GM18858 (cell line): ENCODE measurements at regions not wholly inside any gene's neighbourhood (a gene's known extent, or its start where the extent isn't known, plus 50 kb on each side); places are given as distances from the start of the nearest gene placed in this dataset.

Source experiments
- ATAC-seq: cut with Tn5 transposase; IDR thresholded peaks from one replicate; pipeline ENCODE4 v1.9.1; 2021; ENCODE audit not compliant: unreplicated experiment

DNA sequence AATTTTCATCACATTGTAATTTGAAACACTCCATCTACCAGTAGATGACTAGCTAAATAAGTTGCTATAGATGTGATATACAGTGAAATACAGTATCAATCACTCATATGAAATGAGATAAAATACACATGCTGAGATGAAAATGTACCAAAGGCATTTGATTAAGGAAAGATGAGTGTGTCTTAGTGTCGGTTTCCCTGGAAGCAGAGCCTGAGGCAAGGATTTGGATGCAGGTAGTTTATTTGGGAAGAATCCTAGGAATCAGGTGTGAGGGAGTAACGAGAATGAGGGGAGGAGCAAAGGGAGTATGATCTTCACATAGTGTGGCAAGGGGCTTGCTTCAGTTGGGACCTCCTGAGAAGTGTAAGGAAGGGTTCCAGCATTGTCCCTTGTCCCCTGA lies 188.2 kb upstream of the CTBP2 start:
- ATAC-seq, result no peak

DNA sequence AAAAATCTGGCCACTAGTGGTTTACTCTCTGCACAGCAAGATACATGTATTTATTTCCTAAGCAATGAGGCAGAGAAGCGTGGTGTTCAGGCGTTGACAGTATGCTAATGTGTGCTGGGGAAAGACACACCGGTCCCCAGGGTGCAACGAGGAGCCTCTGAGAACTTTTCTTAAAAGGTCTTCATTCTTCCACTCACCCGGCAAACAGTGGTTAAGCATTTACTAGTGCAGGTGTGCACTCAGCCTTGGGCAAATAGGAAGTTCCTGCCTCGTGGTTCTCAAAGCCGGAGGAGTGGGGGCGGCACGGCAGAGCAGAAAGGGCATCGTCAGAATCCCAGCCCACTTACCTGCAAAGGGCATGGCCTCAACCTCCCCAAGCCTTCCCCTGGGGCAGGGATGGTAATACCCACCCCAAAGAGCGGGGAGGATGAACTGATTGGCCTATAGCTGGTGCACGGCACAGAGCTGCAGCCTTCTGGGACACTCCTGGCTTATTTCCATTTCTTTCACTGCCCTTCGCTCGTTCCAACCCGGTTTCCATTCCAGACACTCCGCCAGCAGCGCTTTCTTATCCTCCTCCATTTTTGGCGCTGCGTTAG lies 184.3 kb upstream of the CTBP2 start:
- no peak for ATAC-seq

DNA sequence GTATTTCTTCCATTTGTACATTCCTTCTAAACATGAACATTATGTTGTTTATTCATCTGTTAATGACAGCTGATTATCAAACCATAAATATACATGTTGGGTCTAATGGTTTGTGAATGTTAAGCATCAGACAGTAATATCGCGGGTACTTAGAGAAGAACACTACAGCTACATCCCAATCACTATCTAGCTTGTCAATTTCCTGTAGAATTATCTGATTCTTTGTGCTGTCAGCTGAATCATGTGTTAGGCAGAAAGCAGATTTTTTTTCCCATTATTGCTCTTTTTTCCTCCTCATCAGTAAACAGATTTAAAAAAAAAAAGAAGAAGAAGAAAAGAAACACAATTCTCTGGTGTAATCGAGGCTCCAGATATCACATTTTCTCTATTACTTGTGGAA lies 183.6 kb upstream of the CTBP2 start:
- ATAC-seq, result no peak

DNA sequence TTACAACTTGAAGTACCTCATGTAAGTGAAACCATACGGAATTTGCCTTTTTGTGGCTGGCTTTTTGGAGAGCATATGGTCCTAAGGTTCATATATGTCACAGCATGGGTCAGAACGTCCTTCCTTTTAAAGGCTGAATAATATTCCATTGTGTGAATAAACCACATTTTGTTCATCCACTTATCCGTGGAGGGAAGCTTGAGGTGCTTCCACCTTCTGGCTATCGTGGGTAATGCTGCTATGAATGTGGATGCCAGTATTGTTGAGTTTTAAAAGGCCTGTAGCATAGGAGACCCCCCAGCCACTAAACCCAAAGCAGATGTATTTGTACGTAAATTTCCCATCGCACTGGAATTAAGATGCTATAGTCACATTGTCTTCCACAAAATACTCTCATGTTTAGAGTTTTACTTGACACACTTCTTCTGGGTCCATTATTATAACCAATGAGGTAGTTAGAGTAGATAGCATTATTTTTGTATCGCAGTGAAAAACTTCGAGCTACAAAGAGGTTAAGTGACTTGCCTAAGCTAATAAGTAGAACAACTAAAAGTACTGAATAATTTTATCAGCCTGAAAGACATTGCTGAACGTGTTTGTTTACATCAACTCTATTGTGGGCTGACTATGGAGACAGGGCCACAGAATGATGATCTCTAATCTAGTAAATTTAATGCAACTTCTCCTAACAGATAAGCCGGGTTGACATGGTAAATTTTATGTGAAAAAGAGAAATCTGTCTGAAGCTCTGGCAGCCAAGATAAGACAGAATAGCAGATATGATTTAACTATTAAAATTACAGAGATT lies 183.0 kb upstream of the CTBP2 start:
- no peak for ATAC-seq

DNA sequence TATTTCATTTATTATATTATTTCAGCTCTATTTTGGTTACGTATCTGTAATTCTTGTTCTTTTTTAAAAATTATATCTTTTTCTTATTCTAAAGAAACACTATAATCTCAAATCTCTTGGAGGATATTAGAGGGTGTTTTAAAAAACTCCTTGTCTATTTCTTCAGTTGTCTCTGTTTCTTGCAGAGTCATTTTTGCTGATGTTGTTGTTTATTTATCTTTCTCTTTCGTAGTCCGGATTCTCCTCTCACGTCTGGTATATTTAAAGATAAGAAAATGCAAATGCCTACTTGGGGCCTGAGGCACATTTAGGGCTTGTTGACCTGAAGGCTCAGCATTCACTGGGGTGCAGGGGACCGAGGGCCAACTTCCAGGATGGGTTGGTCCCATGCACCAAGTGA lies 181.2 kb upstream of the CTBP2 start:
- ATAC-seq, result no peak

DNA sequence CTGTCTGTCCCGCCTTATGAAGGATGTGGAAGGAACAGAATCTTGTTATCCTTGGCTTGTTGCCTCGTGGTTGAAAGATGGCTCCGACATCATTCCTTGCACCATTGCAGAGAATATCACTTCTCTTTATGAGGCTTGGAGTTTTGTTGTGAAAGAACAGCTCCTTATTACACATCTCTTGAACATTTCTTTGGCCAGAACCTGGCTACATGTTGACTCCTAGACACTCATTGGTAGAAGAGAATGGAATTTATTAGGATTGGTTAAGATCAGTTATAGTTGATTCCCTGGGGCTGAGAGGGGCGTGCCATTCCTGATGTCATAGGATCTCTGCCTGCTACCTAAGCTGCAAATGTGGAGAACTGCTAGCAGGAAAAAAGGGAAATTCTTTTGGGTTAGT lies 180.5 kb upstream of the CTBP2 start:
- no peak for ATAC-seq

DNA sequence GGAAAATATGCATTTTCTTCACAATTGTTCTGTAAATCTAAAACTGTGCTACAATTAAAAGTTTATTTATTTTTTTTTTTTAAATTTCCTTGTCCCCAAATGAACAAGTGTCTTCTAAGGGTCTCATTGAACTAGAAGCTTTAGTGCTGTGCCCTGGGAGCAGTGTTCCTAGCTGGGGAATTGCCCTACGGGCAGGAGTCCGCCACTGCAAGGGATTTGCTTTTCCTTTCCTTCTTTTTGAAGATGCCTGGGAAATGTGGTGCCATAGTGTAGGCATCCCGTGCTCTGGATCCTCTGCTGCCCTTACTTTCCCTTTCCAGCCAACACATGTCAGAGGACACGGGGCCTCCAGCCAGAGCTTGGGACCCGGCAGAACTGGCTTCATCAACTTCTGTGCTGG lies 177.1 kb upstream of the CTBP2 start:
- ATAC-seq, result no peak

DNA sequence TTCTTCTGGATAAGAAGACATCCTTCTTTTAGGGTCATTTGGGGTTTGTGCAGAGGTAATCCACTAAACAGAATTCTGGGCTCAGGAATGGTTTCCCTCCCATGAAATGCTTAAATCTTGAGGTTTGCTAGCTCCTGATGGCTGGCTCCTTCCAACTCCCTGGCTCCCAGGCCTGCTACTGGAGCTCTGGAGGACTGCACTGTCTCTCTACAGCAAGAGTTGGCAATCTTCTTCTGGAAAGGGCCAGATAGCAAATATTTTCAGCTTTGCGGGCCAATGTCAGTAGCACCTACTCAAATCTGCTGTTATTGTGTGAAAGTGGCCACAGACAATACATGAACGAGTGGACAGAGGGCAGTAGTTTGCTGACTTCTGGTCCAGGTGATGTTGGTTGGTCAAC lies 174.2 kb upstream of the CTBP2 start:
- no peak for ATAC-seq

DNA sequence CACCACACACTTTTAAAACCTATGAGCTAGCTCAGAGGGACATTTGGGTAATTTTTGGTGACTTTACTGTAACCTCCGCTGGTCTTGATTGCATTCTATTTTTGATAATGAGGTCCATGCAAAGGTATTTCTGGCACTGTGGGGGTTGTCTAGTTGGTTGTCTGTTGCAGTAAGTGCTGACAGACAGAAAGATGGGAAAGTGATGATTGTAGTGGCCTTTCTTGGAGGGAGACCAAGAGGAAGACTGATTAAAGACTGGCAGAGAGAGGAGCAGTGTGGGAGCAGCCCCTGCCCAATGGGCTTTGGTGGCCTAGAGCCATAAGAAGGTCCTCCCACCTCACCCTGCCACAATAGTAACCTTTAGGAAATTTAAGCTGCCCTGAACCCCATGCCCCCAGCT lies 173.4 kb upstream of the CTBP2 start:
- ATAC-seq, result no peak

DNA sequence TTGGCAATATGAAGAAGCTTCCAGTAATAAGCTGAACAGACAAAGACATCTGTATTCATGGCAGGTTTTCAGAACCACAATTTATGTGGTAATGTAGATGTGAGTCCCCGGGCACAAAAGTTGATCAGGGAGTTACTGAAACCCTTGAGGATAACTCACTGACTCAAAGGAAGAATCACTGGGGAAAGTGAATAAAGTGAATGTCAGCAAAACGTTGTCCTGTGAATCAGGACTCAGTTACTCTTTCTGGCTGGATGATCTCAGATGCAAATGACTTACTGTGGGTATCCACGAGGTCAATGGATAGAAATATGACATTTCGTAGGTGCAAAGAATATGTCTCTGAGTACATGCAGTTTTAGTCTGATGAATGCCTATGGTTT lies 172.8 kb upstream of the CTBP2 start:
- ATAC-seq, result no peak

DNA sequence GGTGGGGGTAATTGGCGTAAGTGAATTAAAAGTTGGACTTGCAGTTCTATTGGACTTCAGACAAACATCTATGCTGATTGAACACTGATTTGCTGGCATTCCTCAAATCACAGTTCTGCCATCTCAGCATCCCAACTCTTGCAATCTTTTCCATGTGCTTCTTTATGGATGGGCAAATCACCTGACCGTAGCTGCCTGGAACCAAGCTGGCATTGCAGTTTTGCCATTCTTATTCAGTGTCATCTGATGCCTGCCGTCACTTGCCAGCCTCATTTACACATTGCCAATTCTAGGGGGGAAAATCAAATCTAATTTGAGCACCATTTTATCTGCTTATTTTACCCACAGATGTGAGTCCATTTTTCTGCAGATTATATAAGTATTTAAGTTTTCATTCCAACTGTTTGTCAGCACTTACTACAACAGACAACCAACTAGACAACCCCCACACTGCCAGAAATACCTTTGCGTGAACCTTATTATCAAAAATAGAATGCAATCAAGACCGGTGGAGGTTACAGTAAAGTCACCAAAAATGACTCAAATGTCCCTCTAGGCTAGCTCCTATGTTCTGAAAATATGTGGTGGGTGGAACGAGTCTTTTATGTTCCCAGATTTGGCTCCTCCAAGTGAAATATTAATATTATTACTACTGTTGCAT lies 172.3 kb upstream of the CTBP2 start:
- no peak for ATAC-seq

DNA sequence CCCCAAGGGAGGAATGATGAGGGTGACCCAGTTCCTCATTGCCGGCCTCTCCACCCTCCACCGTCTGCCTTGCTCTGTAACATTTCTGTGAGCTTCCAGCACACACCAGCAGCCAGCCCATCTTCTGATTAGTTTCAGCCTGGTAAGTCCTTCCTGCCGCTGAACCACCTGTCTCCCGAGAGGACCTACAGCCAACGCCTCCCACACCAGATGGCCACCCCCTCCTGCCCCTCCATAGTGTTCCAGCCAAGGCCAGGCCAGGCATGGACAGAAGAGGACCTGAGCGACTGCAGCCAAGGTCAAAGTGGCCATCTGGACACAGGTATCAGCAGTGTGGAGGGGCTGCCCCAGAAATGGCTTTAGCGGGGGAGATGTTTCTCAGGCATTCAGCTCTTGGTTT lies 170.7 kb upstream of the CTBP2 start:
- ATAC-seq, result no peak

DNA sequence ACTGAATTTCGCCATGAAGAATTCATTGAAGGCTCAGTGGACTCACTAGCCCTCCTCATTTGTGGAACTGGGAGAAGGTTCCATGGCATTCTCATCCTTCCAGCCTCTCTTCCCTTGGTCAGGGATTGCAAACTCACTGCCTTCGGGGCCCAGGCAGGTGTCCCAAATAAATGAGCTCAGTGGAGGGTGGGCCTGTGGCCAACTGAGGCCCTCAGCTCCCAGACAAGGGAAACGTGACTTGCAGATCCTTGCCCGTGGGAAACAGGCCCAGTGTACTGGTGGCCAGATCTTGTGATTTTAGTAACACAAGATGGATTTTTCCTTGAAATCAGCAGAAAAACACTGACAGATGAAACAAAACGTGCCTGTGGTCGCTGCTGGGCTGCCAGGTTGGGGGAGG lies 168.7 kb upstream of the CTBP2 start:
- no peak for ATAC-seq

DNA sequence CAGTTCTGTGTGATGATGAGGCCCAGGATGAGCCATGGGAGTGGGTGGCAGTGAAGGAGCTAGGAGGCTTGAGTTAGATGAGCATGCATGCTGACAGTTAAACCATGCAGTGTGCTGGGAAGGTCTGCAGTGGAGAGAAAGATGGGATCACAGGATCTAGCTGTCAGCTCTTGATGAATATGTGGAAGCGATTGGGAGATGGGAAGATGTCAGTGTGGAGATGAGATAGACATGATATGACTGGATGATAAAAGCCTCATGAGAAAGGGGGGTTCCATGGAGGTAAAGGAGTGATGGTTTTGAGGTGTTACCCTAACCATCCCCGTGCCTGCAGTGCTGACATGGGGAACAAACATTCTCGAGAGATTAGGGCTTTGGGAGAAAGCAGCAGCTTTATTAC lies 165.0 kb upstream of the CTBP2 start:
- ATAC-seq, result no peak

DNA sequence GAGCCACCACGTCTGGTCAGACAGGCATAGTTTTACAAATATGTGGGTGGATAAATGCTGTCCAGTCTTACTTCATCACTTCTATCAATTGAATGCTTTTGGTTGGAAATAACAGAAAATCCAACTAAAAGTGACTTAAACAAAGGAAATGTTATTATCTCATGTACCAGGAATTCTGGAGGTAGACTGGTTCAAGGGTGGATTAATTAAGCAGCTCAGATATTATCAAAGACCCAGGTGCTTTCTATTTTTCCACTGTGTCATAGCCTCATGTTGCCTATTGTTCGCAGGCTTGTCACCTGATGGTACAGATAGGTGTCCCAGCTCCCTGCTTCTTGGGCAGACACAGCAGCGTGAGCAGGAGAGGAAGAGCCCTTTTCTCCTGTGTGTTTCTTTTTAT lies 156.1 kb upstream of the CTBP2 start:
- ATAC-seq, result no peak

DNA sequence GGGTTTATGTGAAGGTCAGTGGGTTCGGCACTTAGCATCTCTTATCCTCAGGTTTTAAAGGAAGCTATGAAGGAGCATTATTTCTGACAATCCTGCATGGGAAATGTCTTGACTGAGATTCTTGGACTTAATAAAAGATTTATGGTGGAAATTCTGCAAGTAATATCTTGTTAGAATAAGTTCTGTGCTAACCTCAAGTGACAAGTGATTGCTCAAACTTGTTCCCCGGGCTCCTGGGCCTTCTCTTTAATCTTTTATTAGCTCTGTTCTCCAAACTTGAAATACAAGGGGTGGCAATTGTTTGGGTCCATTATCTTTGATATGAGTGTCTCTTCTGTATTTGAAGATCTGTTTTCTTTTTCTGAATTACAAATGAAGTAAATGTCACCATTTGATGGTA lies 140.6 kb upstream of the CTBP2 start:
- no peak for ATAC-seq

DNA sequence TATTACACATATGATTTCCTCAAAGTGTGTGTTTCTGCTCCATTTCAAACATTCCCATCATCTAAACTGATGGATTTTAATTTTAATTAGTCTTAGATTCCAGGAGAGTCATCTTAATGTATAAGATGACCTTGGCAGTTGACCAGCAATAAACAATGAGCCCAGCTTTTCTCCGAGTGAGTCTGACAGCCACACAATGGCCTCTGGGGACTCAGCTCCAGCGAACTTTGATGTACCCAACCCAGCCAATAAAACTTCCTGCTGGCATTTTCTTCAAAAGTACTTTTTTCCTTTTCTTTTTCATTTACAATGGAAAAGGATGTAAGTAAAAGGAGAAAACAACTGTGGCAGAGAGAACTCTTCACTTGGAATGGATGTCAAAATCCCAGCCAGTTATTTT lies 139.1 kb upstream of the CTBP2 start:
- ATAC-seq, result no peak

DNA sequence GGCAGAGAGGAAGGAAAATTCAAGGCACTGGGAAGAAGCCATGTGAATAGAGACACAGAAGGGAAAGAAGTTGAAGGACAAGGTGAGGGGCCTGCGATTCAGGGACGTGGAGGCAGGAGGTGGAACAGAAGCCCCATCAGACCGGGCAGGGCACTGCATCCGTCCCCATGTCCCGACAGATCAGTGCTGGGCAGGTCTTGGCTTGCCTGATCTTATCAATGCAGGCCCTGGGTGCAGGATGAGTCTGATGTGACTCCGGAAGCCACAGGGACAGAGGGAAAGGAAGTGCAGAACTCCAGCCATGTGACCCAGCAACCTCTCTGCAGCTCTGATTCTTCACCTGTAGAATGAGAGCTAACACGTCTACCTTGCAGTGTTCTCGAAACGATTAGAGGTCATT lies 136.2 kb upstream of the CTBP2 start:
- no peak for ATAC-seq

DNA sequence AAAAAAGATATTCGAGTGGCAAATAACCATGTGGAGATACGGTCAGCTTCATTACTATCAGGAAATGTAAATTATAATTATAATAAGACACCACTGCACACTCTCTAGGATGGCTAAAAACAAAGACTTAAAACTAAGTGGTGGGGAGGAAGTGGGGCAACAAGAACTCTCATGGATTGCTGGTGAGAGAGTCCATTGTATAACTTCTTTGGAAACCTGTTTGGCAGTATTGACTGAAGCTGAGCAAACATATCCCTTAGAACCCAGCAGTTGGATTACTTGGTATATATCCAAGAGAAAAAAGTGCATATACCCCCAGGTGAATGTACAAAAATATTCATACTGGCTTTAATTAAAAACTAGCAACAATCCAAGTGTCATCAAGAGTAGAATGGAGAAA lies 133.7 kb upstream of the CTBP2 start:
- no peak for ATAC-seq

DNA sequence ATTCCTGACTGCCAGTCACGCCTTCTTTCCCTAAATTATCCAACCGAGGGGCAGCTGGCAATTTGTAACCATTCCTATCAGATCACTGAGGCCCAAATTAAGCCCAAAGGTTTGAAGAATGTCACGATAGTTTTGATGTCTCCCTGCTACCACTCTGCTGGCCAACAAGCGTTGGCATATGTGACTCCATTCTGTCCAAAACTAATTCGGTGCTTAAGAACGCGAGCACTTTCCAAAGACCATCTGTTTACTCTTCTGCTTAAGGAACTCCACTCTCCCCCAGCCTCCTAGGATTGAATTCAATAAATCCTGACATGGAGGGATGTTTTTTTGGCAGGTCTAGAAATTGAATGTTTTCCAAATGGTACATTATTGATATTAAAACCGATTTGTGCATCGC lies 131.5 kb upstream of the CTBP2 start:
- no peak for ATAC-seq

DNA sequence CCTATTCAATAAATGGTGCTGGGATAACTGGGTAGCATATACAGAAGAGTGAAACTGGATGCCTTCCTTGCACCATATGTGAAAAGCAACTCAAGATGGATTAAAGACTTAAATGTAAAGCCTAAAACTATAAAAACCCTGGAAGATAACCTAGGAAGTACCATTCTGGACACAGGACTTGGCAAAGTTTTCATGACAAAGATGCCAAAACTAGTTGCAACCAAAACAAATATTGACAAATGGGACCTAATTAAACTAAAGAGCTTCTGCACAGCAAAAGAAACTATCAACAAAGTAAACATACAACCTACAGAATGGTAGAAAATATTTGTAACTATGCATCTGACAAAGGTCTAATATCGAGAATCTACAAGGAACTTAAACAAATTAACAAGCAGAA lies 129.1 kb upstream of the CTBP2 start:
- no peak for ATAC-seq

DNA sequence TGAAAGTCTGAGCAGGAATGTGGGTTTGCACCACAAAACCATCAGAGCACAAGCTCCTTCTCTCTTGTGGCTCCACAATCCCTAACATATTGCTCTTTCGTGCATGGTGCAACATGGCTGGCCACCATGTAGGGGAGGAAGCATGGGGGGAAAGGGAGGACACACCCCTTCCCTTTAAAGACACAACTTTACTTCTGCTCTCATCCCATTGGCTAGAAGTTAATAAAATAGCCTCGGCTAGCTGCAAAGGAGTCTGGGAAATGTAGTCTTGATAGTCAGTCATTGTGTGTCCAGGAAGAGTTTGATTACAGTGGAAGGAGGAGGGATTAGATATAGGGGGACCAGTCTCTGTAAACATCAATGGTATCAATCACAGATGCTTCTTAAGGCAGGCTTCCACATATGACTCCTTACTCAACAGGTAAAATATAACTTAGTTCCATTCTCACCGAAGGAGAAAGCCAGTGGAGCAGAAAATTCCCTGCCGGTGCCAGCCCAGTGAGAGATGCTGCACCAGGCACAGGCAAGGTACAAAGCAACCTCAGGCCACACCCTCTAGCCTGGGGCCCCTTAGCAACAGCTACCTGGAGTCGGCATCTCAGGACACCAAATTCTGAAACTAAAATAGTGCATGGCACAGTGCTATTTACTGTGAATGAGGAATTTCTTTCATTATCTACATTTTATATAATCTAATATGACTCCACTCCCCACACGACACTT lies 124.7 kb upstream of the CTBP2 start:
- ATAC-seq, result no peak
